Caco-2 (cell line): ENCODE measurements at regions not wholly inside any gene's neighbourhood (a gene's known extent, or its start where the extent isn't known, plus 50 kb on each side); places are given as distances from the start of the nearest gene placed in this dataset.

Source experiments
- BruUV-seq: library from RNA; stranded (reverse); fragments of 400-500 nt; replicated peaks from 2 replicates; lab custom pipeline; 2021; lab: Mats Ljungman, UMichigan
- CTCF ChIA-PET: fragments of 300-600 bp; sonication (Branson Sonifier 250); formaldehyde crosslinking; loops from one replicate; lab custom pipeline; 2022; ENCODE audit warnings: antibody characterized with exemption; lab: Charles Lee
- POLR2A ChIA-PET: fragments of 300-600 bp; sonication (Branson Sonifier 250); formaldehyde crosslinking; loops from one replicate; lab custom pipeline; 2022; ENCODE audit warnings: antibody characterized with exemption; lab: Charles Lee
- DNase-seq, 2 experiments: peaks; one replicate each; pipeline versions ENCODE4 v3.0.0 to v3.0.0-alpha.2; 2020 to 2022
- H3K27me3 ChIP-seq: replicated peaks from 2 replicates; pipeline ENCODE4 v1.6.0; 2011; ENCODE audit warnings: low read length; ENCODE audit not compliant: control insufficient read depth, insufficient read depth
- H3K36me3 ChIP-seq: 2 replicates; pipeline ENCODE4 v1.5.1; 2011; ENCODE audit warnings: low read length; ENCODE audit not compliant: control insufficient read depth, insufficient read depth
- H3K4me1 ChIP-seq: fragments of 250-450 bp; sonication (Bioruptor Pico); 2 replicates; pipeline ENCODE4 v1.5.1; 2020; ENCODE audit warnings: mild to moderate bottlenecking
- H3K4me3 ChIP-seq: 2 replicates; pipeline ENCODE4 v1.5.1; 2011; ENCODE audit warnings: low read depth, mild to moderate bottlenecking, control low read depth, low read length
- H3K9me3 ChIP-seq: fragments of 250-450 bp; sonication (Bioruptor Pico); 2 replicates; pipeline ENCODE4 v1.5.1; 2020; ENCODE audit warnings: mild to moderate bottlenecking, moderate library complexity
- H3K27ac Mint-ChIP-seq: one replicate; pipeline ENCODE4 v1.8.0; 2022; ENCODE audit warnings: mixed read lengths; ENCODE audit not compliant: unreplicated experiment
- H3K27me3 Mint-ChIP-seq: one replicate; pipeline ENCODE4 v1.8.0; 2022; ENCODE audit warnings: mixed read lengths; ENCODE audit not compliant: insufficient read depth, unreplicated experiment
- H3K36me3 Mint-ChIP-seq: one replicate; pipeline ENCODE4 v1.8.0; 2022; ENCODE audit warnings: mild to moderate bottlenecking, mixed read lengths; ENCODE audit not compliant: insufficient read depth, unreplicated experiment
- H3K4me1 Mint-ChIP-seq: one replicate; pipeline ENCODE4 v1.8.0; 2022; ENCODE audit warnings: low read depth, mixed read lengths; ENCODE audit not compliant: unreplicated experiment
- H3K4me3 Mint-ChIP-seq: one replicate; pipeline ENCODE4 v1.8.0; 2022; ENCODE audit warnings: mild to moderate bottlenecking, moderate library complexity, mixed read lengths; ENCODE audit not compliant: unreplicated experiment
- H3K9me3 Mint-ChIP-seq: one replicate; pipeline ENCODE4 v1.8.0; 2022; ENCODE audit warnings: mixed read lengths; ENCODE audit not compliant: unreplicated experiment
- intact Hi-C: fragments of 100-400 bp; cut with micrococcal nuclease; formaldehyde crosslinking; loops from one replicate; pipeline ENCODE4 v1.10.0; 2022; ENCODE audit not compliant: unreplicated experiment
- TF ChIP-seq, protein P1 (sequence below), 2 experiments: fragments of 200-600 bp in 1 of 2; IDR thresholded peaks; 1 replicate in 1 of 2; 2 replicates in 1 of 2; pipeline versions ENCODE4 v1.5.1 to v1.8.0; 2011 to 2022; ENCODE audit warnings: antibody characterized with exemption in 1 of 2, control low read depth in 1 of 2, inconsistent platforms in 1 of 2, low read depth in 1 of 2, low read length in 1 of 2, mild to moderate bottlenecking in 1 of 2, moderate library complexity in 1 of 2; ENCODE audit not compliant: insufficient read depth in 1 of 2, severe bottlenecking in 1 of 2, unreplicated experiment in 1 of 2

- no peaks in the 10 kb centered on the region for H3K27me3 ChIP-seq
- no peak overlapping the region for H3K4me3 ChIP-seq
- no peaks in the 10 kb centered on the region for H3K9me3 ChIP-seq
- ChIA-PET CTCF (interaction anchor here (0.5 kb wide), 1 partner anchor 349 kb away, joined by 3 read pairs; no protein-coding TSS in a partner anchor), POLR2A (no interaction called here)
- no peaks in the 10 kb centered on the region for H3K4me1 ChIP-seq
- no peak overlapping the region for H3K4me3 Mint-ChIP-seq
- no peaks in the 10 kb centered on the region for H3K36me3 ChIP-seq
- intact Hi-C loops, result no loop called here
- no peaks in the 10 kb centered on the region for H3K36me3 Mint-ChIP-seq
- peaks cover 2% of the 10 kb centered on the region for H3K27me3 Mint-ChIP-seq
- TF ChIP-seq, protein P1, sequence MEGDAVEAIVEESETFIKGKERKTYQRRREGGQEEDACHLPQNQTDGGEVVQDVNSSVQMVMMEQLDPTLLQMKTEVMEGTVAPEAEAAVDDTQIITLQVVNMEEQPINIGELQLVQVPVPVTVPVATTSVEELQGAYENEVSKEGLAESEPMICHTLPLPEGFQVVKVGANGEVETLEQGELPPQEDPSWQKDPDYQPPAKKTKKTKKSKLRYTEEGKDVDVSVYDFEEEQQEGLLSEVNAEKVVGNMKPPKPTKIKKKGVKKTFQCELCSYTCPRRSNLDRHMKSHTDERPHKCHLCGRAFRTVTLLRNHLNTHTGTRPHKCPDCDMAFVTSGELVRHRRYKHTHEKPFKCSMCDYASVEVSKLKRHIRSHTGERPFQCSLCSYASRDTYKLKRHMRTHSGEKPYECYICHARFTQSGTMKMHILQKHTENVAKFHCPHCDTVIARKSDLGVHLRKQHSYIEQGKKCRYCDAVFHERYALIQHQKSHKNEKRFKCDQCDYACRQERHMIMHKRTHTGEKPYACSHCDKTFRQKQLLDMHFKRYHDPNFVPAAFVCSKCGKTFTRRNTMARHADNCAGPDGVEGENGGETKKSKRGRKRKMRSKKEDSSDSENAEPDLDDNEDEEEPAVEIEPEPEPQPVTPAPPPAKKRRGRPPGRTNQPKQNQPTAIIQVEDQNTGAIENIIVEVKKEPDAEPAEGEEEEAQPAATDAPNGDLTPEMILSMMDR (IDR thresholded peaks at IDR 0.05; ENCODE audit: insufficient read depth in 1 of 2, low read depth in 1 of 2, low read length in 1 of 2, severe bottlenecking in 1 of 2, unreplicated experiment in 1 of 2), result no peak
- H3K4me1 Mint-ChIP-seq, result no peaks in the 10 kb centered on the region
- H3K9me3 Mint-ChIP-seq, result no peaks in the 10 kb centered on the region
- no peak for DNase-seq
- no peak overlapping the region for H3K27ac Mint-ChIP-seq
- BruUV-seq, result no TSS peak
Observed at GRCh38 chr5:152260940-152261339, 144.1 kb downstream of the NMUR2 start.

GRCh38 chr5:152259702-152260101 is 145.4 kb downstream of the NMUR2 start:
- POLR2A ChIA-PET, result no interaction called here
- intact Hi-C loops, result no loop called here
- CTCF ChIA-PET, result no interaction called here
- DNase-seq, result no peak
- BruUV-seq, result no TSS peak
- Histone ChIP-seq H3K4me1 (no peaks in the 10 kb centered on the region), H3K9me3 (no peaks in the 10 kb centered on the region), H3K36me3 (no peaks in the 10 kb centered on the region), H3K27me3 (no peaks in the 10 kb centered on the region), H3K4me3 (no peak overlapping the region)
- Mint-ChIP-seq H3K4me3 (no peak overlapping the region), H3K36me3 (no peaks in the 10 kb centered on the region), H3K27ac (no peak overlapping the region), H3K27me3 (peaks cover 2% of the 10 kb centered on the region), H3K4me1 (no peaks in the 10 kb centered on the region), H3K9me3 (no peaks in the 10 kb centered on the region)
- TF ChIP-seq, protein P1 (IDR thresholded peaks at IDR 0.05; ENCODE audit: insufficient read depth in 1 of 2, low read depth in 1 of 2, low read length in 1 of 2, severe bottlenecking in 1 of 2, unreplicated experiment in 1 of 2), result no peak

GRCh38 chr5:152256580-152256979 is 148.5 kb downstream of the NMUR2 start:
- no peaks in the 10 kb centered on the region for H3K4me1 Mint-ChIP-seq

More at GRCh38 chr5:152256580-152256979, 148.5 kb downstream of the NMUR2 start:
- Histone ChIP-seq H3K4me3 (no peak overlapping the region), H3K27me3 (no peaks in the 10 kb centered on the region), H3K36me3 (no peaks in the 10 kb centered on the region), H3K4me1 (no peaks in the 10 kb centered on the region), H3K9me3 (no peaks in the 10 kb centered on the region)
- intact Hi-C loops, result no loop called here
- TF ChIP-seq, protein P1 (IDR thresholded peaks at IDR 0.05; ENCODE audit: insufficient read depth in 1 of 2, low read depth in 1 of 2, low read length in 1 of 2, severe bottlenecking in 1 of 2, unreplicated experiment in 1 of 2), result no peak
- DNase-seq, result no peak
- POLR2A ChIA-PET, result no interaction called here
- Mint-ChIP-seq H3K9me3 (no peaks in the 10 kb centered on the region), H3K4me3 (no peak overlapping the region), H3K27me3 (peaks cover 4% of the 10 kb centered on the region), H3K27ac (no peak overlapping the region), H3K36me3 (no peaks in the 10 kb centered on the region)
- no TSS peak for BruUV-seq
- CTCF ChIA-PET, result no interaction called here
